ENCODE measurements at regions not wholly inside any gene's neighbourhood (a gene's known extent, or its start where the extent isn't known, plus 50 kb on each side); places are given as distances from the start of the nearest gene placed in this dataset.

DNA sequence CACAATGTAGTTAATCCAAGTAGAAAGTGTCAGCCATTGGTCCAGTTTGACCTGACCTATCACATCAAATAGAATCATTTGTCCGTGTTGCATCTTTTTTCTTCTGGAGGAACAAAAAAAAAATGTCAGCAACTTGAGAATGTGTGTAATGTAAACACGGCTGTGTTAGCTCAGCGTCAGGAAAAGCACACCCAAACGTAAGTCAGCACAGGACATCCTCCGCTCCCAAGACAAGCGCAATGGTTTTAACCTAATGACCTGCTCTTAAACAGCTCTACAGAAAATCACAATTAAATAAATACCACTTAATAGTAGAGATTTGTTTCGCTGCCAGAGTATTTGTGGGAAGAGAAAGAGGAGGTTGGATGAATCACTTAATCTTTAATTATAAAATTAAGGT, 59.4 kb downstream of the OSR1 start:
- no peaks in the 10 kb centered on the region for H3K9me2 ChIP-seq (ENCODE audit: insufficient read depth, low read length)
- H4K20me1 ChIP-seq (ENCODE audit: insufficient read depth): no peaks in the 10 kb centered on the region
- H3K36me3 ChIP-seq (ENCODE audit: insufficient read depth, low read length): no peaks in the 10 kb centered on the region
- no peaks in the 10 kb centered on the region for H3F3A ChIP-seq (ENCODE audit: insufficient read depth, low read length, poor library complexity, severe bottlenecking)
- H3K4me3 ChIP-seq (ENCODE audit: low read length): no peak overlapping the region
- no peaks in the 10 kb centered on the region for H3K79me2 ChIP-seq (replicated peaks; ENCODE audit: insufficient read depth, low read length)
- H3K27me3 ChIP-seq (ENCODE audit: insufficient read depth, low read depth, low read length): no peaks in the 10 kb centered on the region
- H2AFZ ChIP-seq (ENCODE audit: low read depth, low read length): no peak overlapping the region
- no peaks in the 10 kb centered on the region for H3K9me3 ChIP-seq (ENCODE audit: low read length)
- no peak overlapping the region for H3K4me2 ChIP-seq (ENCODE audit: low read length)
- H3K27ac ChIP-seq (ENCODE audit: low read length): no peak overlapping the region
- no peak overlapping the region for H3K9ac ChIP-seq (ENCODE audit: low read length)
- no peak for TF ChIP-seq MXI1 (conservative IDR thresholded peaks at IDR 0.05; ENCODE audit: poor library complexity, severe bottlenecking)
- TF ChIP-seq, protein P1, sequence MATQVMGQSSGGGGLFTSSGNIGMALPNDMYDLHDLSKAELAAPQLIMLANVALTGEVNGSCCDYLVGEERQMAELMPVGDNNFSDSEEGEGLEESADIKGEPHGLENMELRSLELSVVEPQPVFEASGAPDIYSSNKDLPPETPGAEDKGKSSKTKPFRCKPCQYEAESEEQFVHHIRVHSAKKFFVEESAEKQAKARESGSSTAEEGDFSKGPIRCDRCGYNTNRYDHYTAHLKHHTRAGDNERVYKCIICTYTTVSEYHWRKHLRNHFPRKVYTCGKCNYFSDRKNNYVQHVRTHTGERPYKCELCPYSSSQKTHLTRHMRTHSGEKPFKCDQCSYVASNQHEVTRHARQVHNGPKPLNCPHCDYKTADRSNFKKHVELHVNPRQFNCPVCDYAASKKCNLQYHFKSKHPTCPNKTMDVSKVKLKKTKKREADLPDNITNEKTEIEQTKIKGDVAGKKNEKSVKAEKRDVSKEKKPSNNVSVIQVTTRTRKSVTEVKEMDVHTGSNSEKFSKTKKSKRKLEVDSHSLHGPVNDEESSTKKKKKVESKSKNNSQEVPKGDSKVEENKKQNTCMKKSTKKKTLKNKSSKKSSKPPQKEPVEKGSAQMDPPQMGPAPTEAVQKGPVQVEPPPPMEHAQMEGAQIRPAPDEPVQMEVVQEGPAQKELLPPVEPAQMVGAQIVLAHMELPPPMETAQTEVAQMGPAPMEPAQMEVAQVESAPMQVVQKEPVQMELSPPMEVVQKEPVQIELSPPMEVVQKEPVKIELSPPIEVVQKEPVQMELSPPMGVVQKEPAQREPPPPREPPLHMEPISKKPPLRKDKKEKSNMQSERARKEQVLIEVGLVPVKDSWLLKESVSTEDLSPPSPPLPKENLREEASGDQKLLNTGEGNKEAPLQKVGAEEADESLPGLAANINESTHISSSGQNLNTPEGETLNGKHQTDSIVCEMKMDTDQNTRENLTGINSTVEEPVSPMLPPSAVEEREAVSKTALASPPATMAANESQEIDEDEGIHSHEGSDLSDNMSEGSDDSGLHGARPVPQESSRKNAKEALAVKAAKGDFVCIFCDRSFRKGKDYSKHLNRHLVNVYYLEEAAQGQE (IDR thresholded peaks at IDR 0.05; ENCODE audit: borderline replicate concordance): no peak
- TF ChIP-seq, protein P2, sequence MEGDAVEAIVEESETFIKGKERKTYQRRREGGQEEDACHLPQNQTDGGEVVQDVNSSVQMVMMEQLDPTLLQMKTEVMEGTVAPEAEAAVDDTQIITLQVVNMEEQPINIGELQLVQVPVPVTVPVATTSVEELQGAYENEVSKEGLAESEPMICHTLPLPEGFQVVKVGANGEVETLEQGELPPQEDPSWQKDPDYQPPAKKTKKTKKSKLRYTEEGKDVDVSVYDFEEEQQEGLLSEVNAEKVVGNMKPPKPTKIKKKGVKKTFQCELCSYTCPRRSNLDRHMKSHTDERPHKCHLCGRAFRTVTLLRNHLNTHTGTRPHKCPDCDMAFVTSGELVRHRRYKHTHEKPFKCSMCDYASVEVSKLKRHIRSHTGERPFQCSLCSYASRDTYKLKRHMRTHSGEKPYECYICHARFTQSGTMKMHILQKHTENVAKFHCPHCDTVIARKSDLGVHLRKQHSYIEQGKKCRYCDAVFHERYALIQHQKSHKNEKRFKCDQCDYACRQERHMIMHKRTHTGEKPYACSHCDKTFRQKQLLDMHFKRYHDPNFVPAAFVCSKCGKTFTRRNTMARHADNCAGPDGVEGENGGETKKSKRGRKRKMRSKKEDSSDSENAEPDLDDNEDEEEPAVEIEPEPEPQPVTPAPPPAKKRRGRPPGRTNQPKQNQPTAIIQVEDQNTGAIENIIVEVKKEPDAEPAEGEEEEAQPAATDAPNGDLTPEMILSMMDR (IDR thresholded peaks at IDR 0.05; ENCODE audit: poor library complexity, severe bottlenecking): no peak
- no peak for TF ChIP-seq TAF1 (IDR thresholded peaks at IDR 0.05; ENCODE audit: low read depth)
- TF ChIP-seq SMC3 (conservative IDR thresholded peaks at IDR 0.05; ENCODE audit: poor library complexity): no peak
- TF ChIP-seq RAD21 (conservative IDR thresholded peaks at IDR 0.05): no peak
- TF ChIP-seq POLR2AphosphoS5 (IDR thresholded peaks at IDR 0.05): no peak
- TF ChIP-seq EZH2 (IDR thresholded peaks at IDR 0.05; ENCODE audit: borderline replicate concordance, insufficient read depth, low read length, poor library complexity, severe bottlenecking): no peak
- TF ChIP-seq EP300 (conservative IDR thresholded peaks at IDR 0.05; ENCODE audit: poor library complexity, severe bottlenecking): no peak

DNA sequence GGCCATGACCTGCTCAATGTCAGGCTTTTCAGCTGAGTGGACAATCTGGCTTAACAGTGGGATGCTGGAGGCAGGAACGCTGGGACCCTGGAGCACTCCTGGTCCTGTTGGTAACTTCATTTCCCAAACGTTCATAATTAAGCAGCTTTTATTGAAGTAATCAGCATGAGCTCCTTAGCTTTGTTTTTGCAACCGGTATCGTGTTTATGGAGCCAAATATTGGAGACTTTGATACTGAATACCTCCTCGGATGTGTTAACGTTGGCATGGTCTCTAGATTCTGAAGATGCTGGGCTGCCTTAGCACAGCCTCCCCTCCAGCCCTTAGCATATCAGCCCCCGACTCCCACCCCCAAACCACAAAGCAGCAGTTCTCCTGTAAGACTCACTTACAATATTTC, 60.7 kb downstream of the OSR1 start:
- TF ChIP-seq, protein P2 (IDR thresholded peaks at IDR 0.05; ENCODE audit: poor library complexity, severe bottlenecking): no peak
- TF ChIP-seq, protein P1 (IDR thresholded peaks at IDR 0.05; ENCODE audit: borderline replicate concordance): no peak
- no peaks in the 10 kb centered on the region for H4K20me1 ChIP-seq (ENCODE audit: insufficient read depth)
- no peaks in the 10 kb centered on the region for H3K79me2 ChIP-seq (replicated peaks; ENCODE audit: insufficient read depth, low read length)
- H3K27ac ChIP-seq (ENCODE audit: low read length): no peak overlapping the region
- H3K4me2 ChIP-seq (ENCODE audit: low read length): no peak overlapping the region
- no peaks in the 10 kb centered on the region for H3K27me3 ChIP-seq (ENCODE audit: insufficient read depth, low read depth, low read length)
- H3K4me3 ChIP-seq (ENCODE audit: low read length): no peak overlapping the region
- H2AFZ ChIP-seq (ENCODE audit: low read depth, low read length): no peak overlapping the region
- no peaks in the 10 kb centered on the region for H3F3A ChIP-seq (ENCODE audit: insufficient read depth, low read length, poor library complexity, severe bottlenecking)
- H3K9me3 ChIP-seq (ENCODE audit: low read length): no peaks in the 10 kb centered on the region
- H3K9ac ChIP-seq (ENCODE audit: low read length): no peak overlapping the region
- no peaks in the 10 kb centered on the region for H3K36me3 ChIP-seq (ENCODE audit: insufficient read depth, low read length)
- no peaks in the 10 kb centered on the region for H3K9me2 ChIP-seq (ENCODE audit: insufficient read depth, low read length)

Data from neural cell (in vitro differentiated cells).